ENCODE measurements at regions not wholly inside any gene's neighbourhood (a gene's known extent, or its start where the extent isn't known, plus 50 kb on each side); places are given as distances from the start of the nearest gene placed in this dataset.

DNA sequence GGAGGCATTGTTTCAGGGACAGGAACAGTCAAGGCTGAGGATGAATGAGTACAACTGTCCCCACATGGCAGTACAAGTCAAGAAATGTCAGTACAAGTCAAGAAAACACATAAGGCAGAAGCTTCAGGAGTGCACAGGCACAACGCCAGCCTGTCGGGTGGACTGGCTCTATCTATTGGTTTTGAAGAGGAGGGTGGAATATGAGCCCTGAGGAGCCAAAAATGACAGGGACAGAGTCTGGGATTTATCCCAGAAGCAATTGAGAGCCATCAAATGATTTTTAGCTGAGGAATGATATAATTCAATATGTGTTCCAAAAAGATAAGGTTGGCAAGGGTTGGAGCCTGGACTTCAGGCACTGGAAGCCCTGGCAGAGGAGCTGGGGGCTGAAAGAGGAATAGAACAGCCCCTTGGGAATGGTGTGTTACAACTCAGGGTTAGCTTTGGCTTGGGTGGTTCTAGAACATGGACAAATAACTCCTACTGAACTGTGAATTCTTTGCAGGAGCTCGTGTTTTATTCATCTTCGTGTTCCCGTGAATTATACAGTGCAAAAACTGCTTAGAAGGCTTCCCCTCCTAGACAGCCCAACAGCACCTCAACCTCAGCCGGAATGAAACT is 425.7 kb upstream of the ARID1B start:
- CTCF ChIA-PET, result no interaction called here
- POLR2A ChIA-PET, result no interaction called here
- no peak for DNase-seq (ENCODE audit: low read depth, low spot score)
- no peak for TF ChIP-seq CTCF (IDR thresholded peaks at IDR 0.05; ENCODE audit: insufficient read depth, low read length, missing control alignments)
- H3K4me3 ChIP-seq (ENCODE audit: low read depth, low read length), result no peak overlapping the region

GRCh38 chr6:156350337-156350736 is 426.8 kb upstream of the ARID1B start:
- no peak overlapping the region for H3K4me3 ChIP-seq (ENCODE audit: low read depth, low read length)
- ChIA-PET POLR2A (no interaction called here), CTCF (no interaction called here)
- no peak for TF ChIP-seq CTCF (IDR thresholded peaks at IDR 0.05; ENCODE audit: insufficient read depth, low read length, missing control alignments)
- no peak for DNase-seq (ENCODE audit: low read depth, low spot score)

DNA sequence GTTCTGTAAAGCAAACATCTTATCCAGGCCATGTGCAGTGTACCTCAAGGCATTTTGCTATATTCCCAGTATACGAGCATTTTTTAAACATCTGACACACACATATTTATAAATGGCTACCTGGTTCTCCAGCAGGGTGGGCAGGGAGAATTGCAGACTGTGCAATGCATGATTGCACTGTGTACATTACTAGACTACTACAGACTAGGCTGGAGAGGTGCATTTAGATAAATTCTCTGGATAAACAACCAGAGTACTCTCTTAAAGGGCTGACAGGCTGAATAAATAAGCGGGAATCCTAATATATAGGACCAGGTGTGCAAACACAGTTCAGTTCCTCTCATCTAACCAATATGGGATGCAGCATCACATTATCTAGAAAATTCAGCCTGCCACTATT is 428.3 kb upstream of the ARID1B start:
- no peak for DNase-seq (ENCODE audit: low read depth, low spot score)
- no peak for TF ChIP-seq CTCF (IDR thresholded peaks at IDR 0.05; ENCODE audit: insufficient read depth, low read length, missing control alignments)
- no peak overlapping the region for H3K4me3 ChIP-seq (ENCODE audit: low read depth, low read length)
- ChIA-PET POLR2A (no interaction called here), CTCF (no interaction called here)

GRCh38 chr6:156348424-156348823 is 428.8 kb upstream of the ARID1B start:
- H3K4me3 ChIP-seq (ENCODE audit: low read depth, low read length), result no peak overlapping the region
- no peak for DNase-seq (ENCODE audit: low read depth, low spot score)
- ChIA-PET CTCF (no interaction called here), POLR2A (no interaction called here)
- TF ChIP-seq CTCF (IDR thresholded peaks at IDR 0.05; ENCODE audit: insufficient read depth, low read length, missing control alignments), result no peak

- POLR2A ChIA-PET, result no interaction called here
- CTCF ChIA-PET, result no interaction called here
- H3K4me3 ChIP-seq (ENCODE audit: low read depth, low read length), result no peak overlapping the region
- no peak for TF ChIP-seq CTCF (IDR thresholded peaks at IDR 0.05; ENCODE audit: insufficient read depth, low read length, missing control alignments)
- no peak for DNase-seq (ENCODE audit: low read depth, low spot score)
These were observed 429.5 kb upstream of the ARID1B start for GRCh38 chr6:156347656-156348055.

GRCh38 chr6:156347246-156347645 is 429.9 kb upstream of the ARID1B start:
- no peak overlapping the region for H3K4me3 ChIP-seq (ENCODE audit: low read depth, low read length)
- ChIA-PET CTCF (no interaction called here), POLR2A (no interaction called here)
- TF ChIP-seq CTCF (IDR thresholded peaks at IDR 0.05; ENCODE audit: insufficient read depth, low read length, missing control alignments), result no peak
- no peak for DNase-seq (ENCODE audit: low read depth, low spot score)
